GM18951 (cell line): ENCODE measurements at regions not wholly inside any gene's neighbourhood (a gene's known extent, or its start where the extent isn't known, plus 50 kb on each side); places are given as distances from the start of the nearest gene placed in this dataset.

ENCODE experiments used
- POLR2A ChIP-seq: IDR thresholded peaks from 4 replicates; pipeline ENCODE4 v1.6.1; 2011; ENCODE audit warnings: mild to moderate bottlenecking; ENCODE audit not compliant: insufficient read length, insufficient read depth; ENCODE audit errors: extremely low read depth
- in situ Hi-C: fragments of 300-500 bp; cut with MboI; formaldehyde crosslinking; loops from one replicate; pipeline ENCODE4 v1.12.0; 2022; ENCODE audit warnings: low sequenced_read_pairs, mixed read lengths, inconsistent platforms; ENCODE audit not compliant: unreplicated experiment

DNA sequence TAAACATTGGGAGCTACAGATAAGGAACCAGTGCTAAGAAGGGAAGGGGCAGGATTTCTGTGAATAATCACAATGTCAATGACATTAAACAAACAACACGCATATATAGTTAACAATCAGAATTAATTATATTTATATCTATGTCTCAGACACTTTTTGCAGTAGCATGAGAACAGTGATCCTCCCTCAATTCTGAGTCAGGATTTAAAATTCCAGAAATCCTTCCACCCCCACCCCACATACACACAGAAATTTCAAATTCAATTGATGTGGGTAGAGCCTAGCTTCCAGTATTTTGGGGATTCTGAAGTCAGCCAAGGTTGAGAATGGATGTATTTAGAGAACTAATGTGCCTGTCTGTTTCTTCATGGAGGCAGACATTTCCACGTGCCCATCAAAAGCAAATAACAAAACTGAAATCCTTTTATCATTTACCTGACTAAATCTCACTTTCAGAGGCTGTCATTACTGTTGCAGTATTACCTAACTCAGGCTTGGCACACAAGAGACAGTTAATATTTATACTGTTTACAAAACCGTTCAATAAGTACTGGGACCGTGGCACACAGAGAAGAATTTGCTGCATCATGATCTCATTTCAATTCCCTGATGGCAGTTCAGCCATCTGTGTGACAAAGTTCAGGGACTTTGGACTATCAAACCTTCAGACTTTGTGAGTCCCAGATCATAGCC lies 116.6 kb upstream of the PALS2 start:
- no peak for TF ChIP-seq POLR2A
- in situ Hi-C loops: no loop called here

- in situ Hi-C loops: no loop called here
- no peak for TF ChIP-seq POLR2A
Observed at GRCh38 chr7:24457219-24457558, 116.1 kb upstream of the PALS2 start.

GRCh38 chr7:24462117-24462516 lies 111.1 kb upstream of the PALS2 start:
- TF ChIP-seq POLR2A: no peak
- in situ Hi-C loops: no loop called here

DNA sequence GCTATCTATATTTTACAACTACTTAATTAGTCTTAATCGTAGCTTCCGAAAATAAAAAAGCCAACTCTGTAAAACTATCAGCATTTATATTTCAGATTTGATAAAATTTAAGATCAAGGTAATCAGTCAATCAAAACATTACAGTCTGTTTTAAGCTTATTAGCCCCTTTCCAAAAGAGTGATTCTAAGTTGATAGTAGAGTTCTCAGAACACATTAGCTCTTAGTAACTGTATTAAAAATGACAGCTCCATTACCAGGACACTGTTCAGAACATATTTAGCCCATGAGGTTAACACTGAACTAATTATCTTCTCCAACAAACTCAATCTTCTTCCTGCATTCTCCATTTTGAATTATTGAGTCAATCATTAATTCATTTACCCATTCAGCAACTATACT lies 110.3 kb upstream of the PALS2 start:
- no peak for TF ChIP-seq POLR2A
- in situ Hi-C loops: no loop called here

DNA sequence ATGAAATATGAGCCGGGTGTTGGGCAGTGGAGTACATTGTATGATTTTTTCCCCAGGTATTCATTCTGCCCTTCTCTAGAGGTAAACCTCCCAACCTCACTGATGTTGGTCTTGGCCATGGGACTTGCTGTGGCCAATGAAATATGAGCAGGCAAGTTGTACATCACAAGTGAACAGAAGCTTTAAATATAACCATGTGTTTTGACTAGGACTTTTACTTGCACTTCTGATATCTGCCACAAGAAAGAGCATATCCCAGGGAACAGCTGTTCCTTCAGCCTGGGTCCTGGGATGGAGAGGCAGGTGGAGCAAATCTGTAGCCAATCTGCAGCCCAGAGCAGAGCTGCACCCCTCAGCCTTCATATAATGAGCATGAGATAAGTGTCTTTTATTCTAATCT lies 109.8 kb upstream of the PALS2 start:
- no peak for TF ChIP-seq POLR2A
- in situ Hi-C loops: no loop called here

DNA sequence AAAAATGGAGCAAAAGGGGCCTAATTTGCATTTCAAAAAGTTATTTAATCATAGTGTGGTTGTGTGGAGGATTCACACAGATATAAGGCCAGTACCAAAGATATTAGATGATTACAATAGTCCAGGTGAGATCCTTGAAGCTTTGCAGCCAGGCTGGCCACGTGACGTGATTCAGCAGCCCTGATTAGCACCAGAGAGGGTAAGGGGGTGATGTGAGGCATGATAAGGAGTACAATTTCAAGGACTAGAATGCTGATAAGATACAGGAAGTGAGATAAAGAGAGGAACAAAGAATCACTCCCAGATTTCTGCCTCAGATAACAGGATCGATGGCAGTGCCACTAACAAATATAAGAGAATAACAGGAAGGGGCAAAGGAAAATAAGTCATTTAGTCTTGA lies 108.4 kb upstream of the PALS2 start:
- TF ChIP-seq POLR2A: no peak
- in situ Hi-C loops: no loop called here

GRCh38 chr7:24466168-24466768 lies 107.0 kb upstream of the PALS2 start:
- in situ Hi-C loops: no loop called here
- TF ChIP-seq POLR2A: no peak

- TF ChIP-seq POLR2A: no peak
- in situ Hi-C loops: no loop called here
Observed at GRCh38 chr7:24469118-24469517, 104.1 kb upstream of the PALS2 start.

- in situ Hi-C loops: no loop called here
- TF ChIP-seq POLR2A: no peak
Observed at GRCh38 chr7:24472093-24472492, 101.2 kb upstream of the PALS2 start.

DNA sequence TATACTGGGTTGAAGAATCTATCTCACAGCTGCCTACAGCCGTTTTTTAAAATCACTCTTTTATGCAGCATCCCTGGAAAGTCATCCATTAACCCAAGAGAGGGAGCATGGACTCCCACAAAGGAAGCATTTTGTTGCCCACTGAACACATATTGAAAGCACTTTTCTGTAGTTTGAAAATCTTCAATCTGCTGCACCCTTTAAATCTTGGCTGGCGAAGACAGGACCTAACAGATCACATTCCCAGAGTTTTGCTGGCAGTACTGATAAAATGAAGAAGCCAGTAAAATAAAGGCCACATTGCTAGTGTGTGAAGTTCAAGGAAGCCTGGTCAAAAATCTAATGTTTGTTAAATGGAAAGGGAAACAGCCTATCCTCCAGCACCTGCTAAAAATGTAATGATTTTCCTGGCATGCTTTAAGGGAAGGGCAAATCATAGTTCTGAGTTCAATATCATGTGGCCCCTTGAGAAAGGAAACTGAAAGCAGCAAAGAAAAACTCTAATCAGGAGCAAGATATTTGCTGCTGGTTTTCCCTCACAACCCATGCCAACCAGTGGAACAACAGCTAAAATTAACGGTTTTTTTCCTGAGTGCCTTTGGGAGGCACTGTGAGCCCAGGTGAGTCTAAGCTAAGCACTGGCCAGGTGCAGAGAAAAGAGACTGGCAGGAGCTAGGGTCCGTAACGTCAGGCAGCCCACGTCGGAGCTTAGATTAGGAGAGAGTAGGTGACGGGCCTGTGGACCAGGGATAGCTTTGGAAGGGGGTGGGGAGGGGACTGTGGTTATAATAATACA lies 97.9 kb upstream of the PALS2 start:
- in situ Hi-C loops: no loop called here
- no peak for TF ChIP-seq POLR2A

DNA sequence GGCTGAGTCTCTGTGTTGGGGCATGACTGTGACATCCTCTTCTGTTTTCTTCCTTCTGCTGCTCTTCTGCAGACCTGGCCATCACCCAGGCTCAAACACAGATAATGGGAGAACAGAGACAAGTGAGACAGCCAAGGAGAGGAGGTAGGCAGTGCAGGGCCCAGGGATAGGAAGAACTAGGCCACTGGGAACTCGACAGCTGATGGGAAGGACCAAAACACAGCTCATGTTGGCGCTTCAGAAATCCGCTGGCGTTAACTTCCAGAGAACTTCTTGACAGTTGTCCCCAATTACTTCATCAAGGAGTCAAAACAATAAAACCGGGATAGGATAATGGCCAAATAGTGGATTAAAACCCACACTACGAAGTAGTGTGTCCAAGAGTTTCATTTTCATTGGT lies 97.0 kb upstream of the PALS2 start:
- in situ Hi-C loops: no loop called here
- TF ChIP-seq POLR2A: no peak

- TF ChIP-seq POLR2A: no peak
- in situ Hi-C loops: no loop called here
Observed at GRCh38 chr7:24477398-24478136, 95.7 kb upstream of the PALS2 start.

DNA sequence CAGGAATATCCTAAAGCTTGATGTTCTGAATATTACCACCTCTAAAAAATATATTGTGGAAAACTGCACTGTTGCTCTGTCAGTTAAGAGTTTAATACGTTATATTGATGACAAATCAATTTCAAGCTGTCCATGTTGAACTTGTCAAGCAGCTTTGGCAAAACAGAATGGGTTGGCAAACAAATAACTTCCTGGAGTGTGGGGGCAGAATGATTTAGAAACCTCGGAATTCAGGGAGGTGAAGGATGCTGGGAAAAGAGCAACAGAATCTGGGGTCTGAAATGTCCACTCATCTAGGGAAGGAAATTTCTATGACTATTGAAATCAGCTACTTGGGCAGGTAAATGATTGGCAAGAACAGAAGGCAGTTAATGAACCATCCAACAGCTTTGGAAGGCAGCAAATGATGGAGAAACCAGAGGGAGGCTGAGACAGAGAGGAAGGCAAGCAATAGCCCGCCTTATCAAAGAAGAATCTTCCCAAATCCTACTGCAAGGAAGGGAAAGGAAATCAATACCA lies 95.1 kb upstream of the PALS2 start:
- in situ Hi-C loops: no loop called here

More for the DNA sequence above, 95.1 kb upstream of the PALS2 start:
- no peak for TF ChIP-seq POLR2A
